Adrenal gland (tissue), 5 donors: ENCODE measurements at regions not wholly inside any gene's neighbourhood (a gene's known extent, or its start where the extent isn't known, plus 50 kb on each side); places are given as distances from the start of the nearest gene placed in this dataset.

Experiments used
- POLR2A ChIP-seq, 2 donors: fragments of 450-650 bp; IDR thresholded peaks; one replicate each; pipeline ENCODE4 v1.6.1; 2017; ENCODE audit warnings: antibody characterized with exemption in 2 of 2, mild to moderate bottlenecking in 2 of 2, moderate library complexity in 1 of 2
- TF ChIP-seq, protein P1 (sequence below), 6 experiments: fragments of 450-650 bp in 4 of 6; fragments of 200-600 bp in 2 of 6; sonication (generic) in 1 of 6; IDR thresholded peaks; 1 replicate in 5 of 6; 2 replicates in 1 of 6; pipeline versions ENCODE4 v1.5.1 to v1.8.0; 2016 to 2021; ENCODE audit warnings: antibody characterized with exemption in 6 of 6, mild to moderate bottlenecking in 2 of 6, moderate library complexity in 1 of 6
- donor health status: DM: no; HTN: no; CAD: no.

DNA sequence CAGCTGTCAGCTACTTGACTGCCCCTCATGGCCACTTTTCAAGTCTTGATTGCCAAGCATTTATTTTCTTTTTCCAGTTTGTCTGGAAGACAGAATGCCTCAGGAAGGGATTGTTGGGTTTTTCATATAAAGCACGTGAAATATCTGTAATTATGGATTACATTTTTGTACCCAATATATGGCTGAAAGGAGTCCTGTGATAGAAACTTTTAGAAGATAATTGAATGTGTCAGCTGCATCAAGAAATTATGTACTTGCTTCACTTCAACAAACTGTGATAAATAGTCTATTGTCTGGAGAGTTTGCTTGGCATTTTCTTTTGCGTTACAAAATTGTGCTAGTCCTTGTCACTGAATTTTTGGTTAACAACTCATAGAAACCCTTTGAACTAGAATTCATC is 247.9 kb upstream of the SLCO3A1 start:
- TF ChIP-seq, protein P1, sequence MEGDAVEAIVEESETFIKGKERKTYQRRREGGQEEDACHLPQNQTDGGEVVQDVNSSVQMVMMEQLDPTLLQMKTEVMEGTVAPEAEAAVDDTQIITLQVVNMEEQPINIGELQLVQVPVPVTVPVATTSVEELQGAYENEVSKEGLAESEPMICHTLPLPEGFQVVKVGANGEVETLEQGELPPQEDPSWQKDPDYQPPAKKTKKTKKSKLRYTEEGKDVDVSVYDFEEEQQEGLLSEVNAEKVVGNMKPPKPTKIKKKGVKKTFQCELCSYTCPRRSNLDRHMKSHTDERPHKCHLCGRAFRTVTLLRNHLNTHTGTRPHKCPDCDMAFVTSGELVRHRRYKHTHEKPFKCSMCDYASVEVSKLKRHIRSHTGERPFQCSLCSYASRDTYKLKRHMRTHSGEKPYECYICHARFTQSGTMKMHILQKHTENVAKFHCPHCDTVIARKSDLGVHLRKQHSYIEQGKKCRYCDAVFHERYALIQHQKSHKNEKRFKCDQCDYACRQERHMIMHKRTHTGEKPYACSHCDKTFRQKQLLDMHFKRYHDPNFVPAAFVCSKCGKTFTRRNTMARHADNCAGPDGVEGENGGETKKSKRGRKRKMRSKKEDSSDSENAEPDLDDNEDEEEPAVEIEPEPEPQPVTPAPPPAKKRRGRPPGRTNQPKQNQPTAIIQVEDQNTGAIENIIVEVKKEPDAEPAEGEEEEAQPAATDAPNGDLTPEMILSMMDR (IDR thresholded peaks at IDR 0.05) = no peak
- no peak for TF ChIP-seq POLR2A (IDR thresholded peaks at IDR 0.05)
